GM21390 (cell line): ENCODE measurements at regions not wholly inside any gene's neighbourhood (a gene's known extent, or its start where the extent isn't known, plus 50 kb on each side); places are given as distances from the start of the nearest gene placed in this dataset.

Experiments used
- ATAC-seq: cut with Tn5 transposase; IDR thresholded peaks from one replicate; pipeline ENCODE4 v1.9.1; 2021; ENCODE audit not compliant: unreplicated experiment

DNA sequence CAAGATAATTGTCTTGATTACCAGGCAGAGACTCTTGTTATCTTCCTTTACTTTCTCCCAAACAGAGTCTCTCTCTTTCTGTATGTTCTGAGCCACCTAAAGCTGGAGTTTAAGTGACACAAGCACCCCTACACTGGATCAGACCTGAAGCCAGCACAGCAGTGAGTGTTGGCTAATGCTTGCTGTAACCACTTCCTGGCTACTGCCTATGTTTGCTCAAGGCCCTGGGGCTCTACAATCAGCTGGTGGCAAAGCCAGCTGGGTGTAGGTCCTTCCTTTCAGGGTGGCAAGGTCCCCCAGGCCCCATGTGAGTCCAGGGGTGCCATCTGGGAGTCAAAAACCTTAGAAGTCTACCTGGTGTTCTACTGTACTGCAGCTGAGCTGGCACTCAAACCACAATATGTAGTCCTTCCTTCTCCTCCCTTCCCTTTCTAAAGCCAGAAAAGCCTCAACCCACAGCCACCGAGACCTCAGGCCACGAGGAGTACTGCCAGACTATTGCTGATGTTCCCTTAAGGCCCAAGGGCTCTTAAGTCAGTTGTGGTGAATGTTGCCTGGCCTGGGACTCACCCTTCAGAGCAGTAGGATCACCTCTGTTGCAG is 416.3 kb downstream of the ADRA2A start:
- no peak for ATAC-seq

DNA sequence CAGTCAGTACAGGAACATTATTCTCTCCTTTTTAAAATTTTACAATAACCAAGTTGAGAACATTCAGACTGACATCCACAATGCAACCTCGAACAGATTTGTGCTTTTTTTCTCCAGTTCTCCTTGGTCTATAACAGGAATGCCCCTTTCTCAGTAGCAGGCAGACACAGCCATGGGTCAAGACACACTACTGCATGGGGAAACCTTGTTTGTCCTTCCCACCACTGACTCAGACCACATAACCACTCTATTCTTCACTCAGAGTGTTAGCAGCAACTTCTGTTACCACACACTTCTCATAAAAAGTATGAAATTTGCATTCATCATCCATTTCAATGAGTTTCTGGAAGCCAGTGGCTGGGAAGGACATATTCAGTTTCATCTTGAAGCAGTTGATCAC is 421.7 kb downstream of the ADRA2A start:
- ATAC-seq: no peak

GRCh38 chr10:111504376-111504775 is 427.5 kb downstream of the ADRA2A start:
- ATAC-seq: no peak

DNA sequence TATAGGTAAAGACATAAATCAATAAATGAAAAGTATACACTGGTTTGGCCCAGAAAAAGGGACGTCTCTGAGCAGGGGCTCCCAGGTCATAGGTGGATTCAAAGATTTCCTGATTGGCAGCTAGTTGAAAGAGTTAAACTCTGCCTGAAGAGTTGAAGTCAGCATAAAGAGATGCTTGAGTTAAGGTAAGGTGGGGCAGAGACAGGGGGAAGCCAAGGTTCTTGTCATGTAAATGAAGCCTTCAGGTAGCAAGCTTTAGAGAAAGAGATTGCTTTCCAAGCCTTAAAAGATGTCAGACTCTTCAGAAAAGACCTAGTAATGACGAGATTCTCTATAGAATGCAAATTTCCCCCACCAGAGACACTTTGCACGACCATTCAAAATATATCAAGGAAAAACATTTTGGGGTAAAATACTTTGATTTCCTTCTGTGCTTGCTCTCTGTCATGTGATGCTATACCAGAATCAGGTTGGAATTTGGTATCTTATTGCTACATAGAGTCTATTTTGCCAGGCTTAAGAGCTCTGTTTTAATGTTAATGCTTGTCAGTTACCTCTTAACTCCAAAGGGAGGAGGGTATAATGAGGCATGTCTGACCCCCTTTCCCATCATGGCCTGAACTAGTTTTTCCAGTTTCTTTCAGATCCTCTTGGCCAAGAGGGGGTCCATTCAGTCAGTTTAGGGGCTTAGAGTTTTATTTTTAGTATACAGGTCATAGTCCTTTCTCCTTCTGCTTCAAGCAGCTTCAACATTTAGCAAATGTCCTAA is 429.6 kb downstream of the ADRA2A start:
- ATAC-seq: no peak

DNA sequence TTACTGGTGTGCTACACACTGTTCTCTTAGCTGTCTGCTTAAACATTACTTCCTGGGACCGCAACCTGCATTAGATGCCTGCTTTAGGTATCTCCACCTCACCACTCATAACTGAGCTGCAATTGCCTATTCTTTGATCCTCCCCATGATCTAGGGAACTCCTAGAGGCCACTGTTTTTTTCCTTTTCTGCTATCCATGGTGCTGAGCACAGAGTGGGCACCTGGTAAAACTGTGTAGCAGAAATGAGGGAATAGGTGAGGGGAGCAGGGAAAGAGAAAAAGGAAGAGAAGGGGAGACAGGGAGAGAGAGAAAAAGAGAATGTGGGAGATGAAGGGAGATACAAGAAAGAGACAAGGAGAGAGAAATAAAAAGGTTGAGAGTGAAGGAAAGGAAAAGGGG is 434.9 kb downstream of the ADRA2A start:
- ATAC-seq: no peak

GRCh38 chr10:111515264-111515663 is 438.4 kb downstream of the ADRA2A start:
- no peak for ATAC-seq

- no peak for ATAC-seq
Observed at GRCh38 chr10:111515706-111516105, 438.9 kb downstream of the ADRA2A start.

GRCh38 chr10:111516144-111516543 is 439.3 kb downstream of the ADRA2A start:
- no peak for ATAC-seq

GRCh38 chr10:111522141-111522540 is 445.3 kb downstream of the ADRA2A start:
- ATAC-seq: no peak

GRCh38 chr10:111522551-111522950 is 445.7 kb downstream of the ADRA2A start:
- ATAC-seq: no peak

- ATAC-seq: no peak
Observed at GRCh38 chr10:111523016-111523415, 446.2 kb downstream of the ADRA2A start.

DNA sequence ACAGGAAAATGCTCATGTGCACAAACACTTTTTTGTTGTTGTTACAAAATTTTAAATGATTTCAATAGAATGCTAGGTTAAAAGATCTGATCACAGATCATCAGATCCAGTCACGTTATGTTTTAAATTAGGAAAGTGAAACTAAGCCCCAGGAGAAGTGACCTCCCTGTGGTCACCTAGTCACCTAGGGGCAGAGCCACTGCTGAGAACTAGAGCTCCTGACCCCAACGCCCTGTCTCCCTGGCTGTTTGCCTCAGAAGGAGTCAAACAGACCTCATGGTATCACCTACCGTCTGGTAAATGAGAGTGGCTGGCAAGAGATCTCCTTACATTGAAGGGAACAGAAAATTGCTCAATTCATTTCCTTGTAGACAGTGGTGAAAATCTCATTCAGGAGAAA is 447.3 kb downstream of the ADRA2A start:
- no peak for ATAC-seq

DNA sequence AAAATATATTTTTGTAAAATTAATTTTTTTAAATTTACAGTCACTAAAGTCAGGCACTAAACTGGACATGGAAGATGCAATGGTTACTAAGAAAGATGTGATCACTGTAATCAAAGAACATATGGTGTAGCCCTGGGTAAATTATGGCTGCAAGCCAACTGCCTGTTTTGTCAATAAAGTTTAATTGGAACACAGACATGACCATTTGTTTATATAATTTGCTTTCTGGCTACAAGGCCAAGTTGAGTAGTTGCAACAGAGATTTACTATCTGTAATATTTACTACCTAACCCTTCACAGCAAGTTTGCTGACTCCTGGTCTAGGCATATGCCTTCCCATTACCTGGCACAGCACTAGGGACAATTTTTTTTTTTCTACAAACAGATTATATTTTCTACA is 448.9 kb downstream of the ADRA2A start:
- no peak for ATAC-seq

DNA sequence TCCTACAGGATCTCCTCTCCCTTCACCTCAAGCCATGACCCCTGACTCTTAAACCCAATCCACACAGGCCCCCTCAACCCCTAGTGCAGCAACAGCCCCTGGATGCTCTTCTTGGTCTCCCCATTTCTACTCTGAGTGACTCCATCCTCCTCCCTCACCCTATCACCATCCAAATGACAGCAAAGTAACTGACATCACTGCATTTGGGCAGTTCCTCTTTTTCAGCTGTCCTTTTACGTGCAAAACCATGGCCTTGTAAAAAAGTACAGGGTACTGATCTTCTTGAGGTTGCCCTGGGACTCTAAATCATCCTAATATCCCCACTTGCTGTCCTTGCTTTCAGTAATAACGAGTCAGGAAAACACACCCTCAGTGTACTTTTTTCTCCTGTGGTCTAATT is 454.9 kb downstream of the ADRA2A start:
- no peak for ATAC-seq

- no peak for ATAC-seq
Observed at GRCh38 chr10:111532139-111532538, 455.3 kb downstream of the ADRA2A start.

- ATAC-seq: no peak
Observed at GRCh38 chr10:111539246-111539645, 462.4 kb downstream of the ADRA2A start.

GRCh38 chr10:111543854-111544253 is 467.0 kb downstream of the ADRA2A start:
- no peak for ATAC-seq

DNA sequence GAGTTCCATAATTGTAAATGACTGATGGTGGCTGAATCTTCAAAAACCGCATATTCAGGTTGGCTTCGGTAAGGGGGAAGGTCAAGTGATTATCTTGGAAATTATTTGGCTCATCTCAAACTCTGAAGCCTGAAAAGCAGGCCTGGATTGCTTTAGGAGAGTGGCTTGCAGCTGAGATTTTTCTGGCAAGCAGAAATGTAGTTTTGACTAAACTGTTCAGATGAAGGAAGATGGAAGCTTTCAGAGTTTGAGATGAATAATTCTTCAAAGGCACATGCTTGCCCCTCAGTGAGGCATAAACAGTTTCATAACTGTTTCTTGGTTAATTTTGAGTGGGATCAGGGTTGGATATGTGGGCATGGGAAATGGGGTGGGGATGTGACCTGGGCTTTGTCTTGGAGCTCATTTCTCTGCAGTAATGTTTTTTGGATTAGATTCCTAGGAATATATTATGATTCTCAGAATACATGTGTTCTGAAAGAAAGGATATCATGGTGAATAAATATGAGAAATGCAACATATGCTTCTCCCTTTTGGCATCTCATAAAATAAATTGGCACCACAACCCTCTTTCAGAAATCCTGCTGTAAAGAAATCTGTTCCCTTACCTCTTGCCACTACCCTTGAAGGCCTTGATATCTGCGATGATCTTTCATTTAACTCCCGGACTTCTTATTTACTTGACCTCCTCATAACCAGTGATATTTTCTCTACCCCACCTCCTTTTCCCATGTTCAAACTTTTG is 469.2 kb downstream of the ADRA2A start:
- ATAC-seq: no peak

DNA sequence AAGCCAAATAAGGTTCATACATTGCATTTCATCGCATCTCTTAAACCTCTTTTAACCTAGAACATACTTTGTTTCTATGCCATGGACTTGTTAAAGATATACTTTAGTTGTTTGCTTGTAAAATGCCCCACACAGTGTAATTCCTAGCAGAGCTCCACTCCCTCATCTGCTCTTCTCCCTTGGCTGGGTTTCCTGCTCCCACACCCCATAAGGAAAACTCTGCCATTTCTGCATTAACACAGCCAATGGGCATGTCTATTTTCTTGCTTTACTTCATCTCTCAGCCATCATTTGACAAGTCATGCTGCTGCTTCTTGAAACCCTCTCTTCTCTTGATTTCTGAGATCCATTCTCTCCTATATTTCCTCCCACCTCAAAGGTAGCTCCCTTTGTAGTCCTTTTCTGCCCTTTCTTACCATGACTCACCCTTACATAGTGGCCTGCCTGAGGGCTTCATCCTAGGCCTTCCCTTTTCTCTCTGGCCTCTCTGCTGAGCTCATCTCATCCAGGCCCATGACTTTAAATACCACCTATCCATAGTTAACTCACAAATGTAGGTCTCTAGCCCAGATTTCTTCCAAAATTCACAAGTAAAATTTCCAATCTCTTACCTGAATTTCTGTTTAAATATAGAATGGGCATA is 471.4 kb downstream of the ADRA2A start:
- ATAC-seq: no peak

- ATAC-seq: no peak
Observed at GRCh38 chr10:111551001-111551400, 474.2 kb downstream of the ADRA2A start.

GRCh38 chr10:111556666-111557065 is 479.8 kb downstream of the ADRA2A start:
- ATAC-seq: no peak

DNA sequence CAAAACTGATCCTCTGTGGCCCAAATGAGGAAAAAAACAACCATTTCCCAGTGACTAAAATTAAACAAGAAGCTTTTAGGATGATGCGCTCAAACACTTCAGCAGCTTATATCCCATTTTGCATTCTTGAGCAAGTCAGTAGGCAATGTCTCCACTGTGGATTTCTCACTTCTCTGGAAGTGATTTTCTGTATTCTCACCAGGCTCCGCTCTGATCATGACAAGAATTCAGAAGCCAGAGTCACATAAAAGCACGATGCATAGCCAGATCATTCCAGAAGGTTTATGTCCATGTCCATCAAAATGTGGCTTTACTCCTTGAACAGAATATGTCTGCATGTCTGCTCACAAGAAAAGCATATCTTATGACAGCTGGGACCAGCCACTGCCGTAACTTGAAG is 481.4 kb downstream of the ADRA2A start:
- ATAC-seq: no peak
